Keratinocyte (primary cell): ENCODE measurements at regions not wholly inside any gene's neighbourhood (a gene's known extent, or its start where the extent isn't known, plus 50 kb on each side); places are given as distances from the start of the nearest gene placed in this dataset.
A peak's percentile ranks its signal among the peaks of the same experiment; 100 is the strongest.
"Not testable (repeated sequence)": the region's sequence is repeated elsewhere in the genome, so short reads cannot be mapped to it uniquely, and the experiment has no call there.

ENCODE experiments used
- DNase-seq: peaks from one replicate; pipeline ENCODE4 v3.0.0-alpha.2; 2011; ENCODE audit warnings: low read depth, missing footprints, low spot score
- FAIRE-seq: peaks from 2 replicates; lab custom pipeline; 2011; peaks lifted over from hg19 to GRCh38; lab: Jason Lieb, UNC
- H2AFZ ChIP-seq: 2 replicates; pipeline ENCODE4 v1.6.0; 2012; ENCODE audit warnings: low read length, control low read depth, inconsistent platforms; ENCODE audit not compliant: control insufficient read depth
- H3K27ac ChIP-seq: 2 replicates; pipeline ENCODE4 v1.5.1; 2011; ENCODE audit warnings: low read length; ENCODE audit not compliant: control insufficient read depth, insufficient read depth
- H3K27me3 ChIP-seq: 3 replicates; pipeline ENCODE4 v1.6.0; 2011; ENCODE audit warnings: low read length; ENCODE audit not compliant: control insufficient read depth, insufficient read depth; ENCODE audit errors: extremely low read depth
- H3K36me3 ChIP-seq, 2 experiments: 2 replicates in 1 of 2; 3 replicates in 1 of 2; pipeline ENCODE4 v1.5.1; 2011; ENCODE audit warnings: low read length in 2 of 2, mild to moderate bottlenecking in 1 of 2; ENCODE audit not compliant: control insufficient read depth in 2 of 2, insufficient read depth in 2 of 2; ENCODE audit errors: extremely low read depth in 1 of 2
- H3K4me1 ChIP-seq: 3 replicates; pipeline ENCODE4 v1.5.1; 2011; ENCODE audit warnings: low read length; ENCODE audit not compliant: control insufficient read depth, insufficient read depth; ENCODE audit errors: extremely low read depth
- H3K4me2 ChIP-seq: 3 replicates; pipeline ENCODE4 v1.6.0; 2011; ENCODE audit warnings: low read depth, low read length; ENCODE audit not compliant: control insufficient read depth, insufficient read depth; ENCODE audit errors: extremely low read depth
- H3K4me3 ChIP-seq, 3 experiments: fragments of 200-600 bp in 1 of 3; sonication (generic) in 1 of 3; 2 replicates in 2 of 3; 3 replicates in 1 of 3; pipeline ENCODE4 v1.5.1; 2011 to 2016; ENCODE audit warnings: low read length in 3 of 3, mild to moderate bottlenecking in 3 of 3, control low read depth in 2 of 3, inconsistent platforms in 1 of 3, low read depth in 1 of 3, mixed read lengths in 1 of 3, mixed run types in 1 of 3, moderate library complexity in 1 of 3; ENCODE audit not compliant: control insufficient read depth in 2 of 3, insufficient read depth in 2 of 3; ENCODE audit errors: extremely low read depth in 1 of 3
- H3K79me2 ChIP-seq: 2 replicates; pipeline ENCODE4 v1.6.0; 2012; ENCODE audit warnings: low read length; ENCODE audit not compliant: control insufficient read depth, insufficient read depth
- H3K9ac ChIP-seq: 3 replicates; pipeline ENCODE4 v1.6.0; 2011; ENCODE audit warnings: low read length; ENCODE audit not compliant: control insufficient read depth, insufficient read depth; ENCODE audit errors: extremely low read depth
- H3K9me1 ChIP-seq: 3 replicates; pipeline ENCODE4 v1.6.0; 2011; ENCODE audit warnings: low read length; ENCODE audit not compliant: control insufficient read depth, insufficient read depth; ENCODE audit errors: extremely low read depth
- H3K9me3 ChIP-seq: 2 replicates; pipeline ENCODE4 v1.5.1; 2012; ENCODE audit warnings: low read depth, low read length; ENCODE audit not compliant: control insufficient read depth
- H4K20me1 ChIP-seq: 3 replicates; pipeline ENCODE4 v1.6.0; 2011; ENCODE audit warnings: low read length; ENCODE audit not compliant: control insufficient read depth, insufficient read depth; ENCODE audit errors: extremely low read depth
- CTCF ChIP-seq, 3 experiments: IDR thresholded peaks in 1 of 3; conservative IDR thresholded peaks in 1 of 3; optimal IDR thresholded peaks in 1 of 3; 2 replicates in 2 of 3; 3 replicates in 1 of 3; pipeline versions ENCODE3 to v1.5.1; 2011; ENCODE audit warnings: low read length in 3 of 3, mild to moderate bottlenecking in 3 of 3, moderate library complexity in 2 of 3, control low read depth in 1 of 3, inconsistent platforms in 1 of 3; ENCODE audit not compliant: insufficient read depth in 2 of 3; ENCODE audit errors: extremely low read depth in 1 of 3
- EZH2 ChIP-seq: IDR thresholded peaks from one replicate; pipeline ENCODE4 v1.6.1; 2012; ENCODE audit warnings: inconsistent platforms, mild to moderate bottlenecking, low read length, moderate library complexity
- dilution Hi-C: fragments of 300-500 bp; cut with MboI; formaldehyde crosslinking; loops from one replicate; pipeline ENCODE4 v1.7.0; 2020; ENCODE audit warnings: low sequenced_read_pairs; ENCODE audit not compliant: extremely low pct_ligation_motif_present

- Histone ChIP-seq H3K79me2 (no peaks in the 10 kb centered on the region), H2AFZ (no peak overlapping the region), H3K4me1 (no peaks in the 10 kb centered on the region), H3K9me1 (no peaks in the 10 kb centered on the region), H3K27me3 (no peaks in the 10 kb centered on the region), H3K27ac (no peak overlapping the region), H3K9ac (no peak overlapping the region), H4K20me1 (no peaks in the 10 kb centered on the region), H3K4me3 (no peak overlapping the region), H3K36me3 (no peaks in the 10 kb centered on the region), H3K9me3 (no peaks in the 10 kb centered on the region), H3K4me2 (no peak overlapping the region)
- peak in 1 of 3 experiments; percentile 3 for TF ChIP-seq CTCF (optimal IDR thresholded peaks at IDR 0.05 in 1 of 3, IDR thresholded peaks at IDR 0.05 in 1 of 3, conservative IDR thresholded peaks at IDR 0.05 in 1 of 3; ENCODE audit: extremely low read depth in 1 of 3, insufficient read depth in 2 of 3, low read length in 3 of 3)
- no peak for TF ChIP-seq EZH2
- dilution Hi-C loops, result no loop called here
- DNase-seq, result no peak
- no peak for FAIRE-seq
Measured at GRCh38 chr14:106691601-106692291, 1165.4 kb downstream of the TMEM121 start.

- Histone ChIP-seq H3K79me2 (no peaks in the 10 kb centered on the region), H3K27ac (no peak overlapping the region), H4K20me1 (no peaks in the 10 kb centered on the region), H3K9me3 (no peaks in the 10 kb centered on the region), H3K36me3 (no peaks in the 10 kb centered on the region), H3K4me2 (no peak overlapping the region), H3K9ac (no peak overlapping the region), H3K4me3 (no peak overlapping the region), H3K9me1 (no peaks in the 10 kb centered on the region), H3K27me3 (no peaks in the 10 kb centered on the region), H3K4me1 (no peaks in the 10 kb centered on the region), H2AFZ (no peak overlapping the region)
- dilution Hi-C loops, result no loop called here
- TF ChIP-seq EZH2 (no peak), CTCF (optimal IDR thresholded peaks at IDR 0.05 in 1 of 3, IDR thresholded peaks at IDR 0.05 in 1 of 3, conservative IDR thresholded peaks at IDR 0.05 in 1 of 3; ENCODE audit: extremely low read depth in 1 of 3, insufficient read depth in 2 of 3, low read length in 3 of 3) (no peak)
- no peak for DNase-seq
- FAIRE-seq, result no peak
Measured at GRCh38 chr14:106694638-106695393, 1168.4 kb downstream of the TMEM121 start.

- H3K9me3 ChIP-seq, H3K4me3 ChIP-seq, H3K4me1 ChIP-seq, H3K36me3 ChIP-seq, dilution Hi-C loops, H4K20me1 ChIP-seq, DNase-seq, H3K9me1 ChIP-seq, H3K27ac ChIP-seq, H2AFZ ChIP-seq, H3K4me2 ChIP-seq, FAIRE-seq, H3K9ac ChIP-seq, H3K27me3 ChIP-seq, H3K79me2 ChIP-seq: not testable (repeated sequence)
Measured at GRCh38 chr14:106698620-106699267, 1172.4 kb downstream of the TMEM121 start.
